Middle frontal gyrus (tissue), 1 donor: ENCODE measurements at regions not wholly inside any gene's neighbourhood (a gene's known extent, or its start where the extent isn't known, plus 50 kb on each side); places are given as distances from the start of the nearest gene placed in this dataset.
"Not testable (repeated sequence)": the region's sequence is repeated elsewhere in the genome, so short reads cannot be mapped to it uniquely, and the experiment has no call there.

Source experiments
- DNase-seq: peaks from one replicate; pipeline ENCODE4 v3.0.0-alpha.2; 2015; ENCODE audit warnings: low spot score; ENCODE audit errors: extremely low spot score

DNA sequence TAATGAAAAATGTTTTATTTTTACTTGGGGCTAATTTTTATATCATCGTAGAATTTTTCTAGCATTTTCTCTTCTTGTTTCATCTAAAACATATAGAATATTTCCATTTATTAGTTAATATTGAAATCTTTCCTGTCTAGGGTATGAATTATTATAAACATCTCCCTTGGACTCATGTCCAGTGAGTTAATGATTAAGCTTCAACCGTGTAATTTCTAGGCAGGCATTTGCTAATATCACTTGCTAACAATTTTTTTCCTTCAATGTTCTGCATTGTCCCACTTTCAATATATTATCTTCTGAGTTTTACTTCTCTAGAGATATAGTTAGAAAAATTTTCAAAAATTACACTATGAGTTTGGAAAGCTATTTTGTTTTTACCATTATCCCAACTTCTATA is 1371.6 kb upstream of the EPHA6 start:
- DNase-seq: no peak

GRCh38 chr3:95449841-95450240 is 1364.6 kb upstream of the EPHA6 start:
- DNase-seq: no peak

GRCh38 chr3:95453242-95453641 is 1361.2 kb upstream of the EPHA6 start:
- no peak for DNase-seq

- DNase-seq: no peak
Observed at GRCh38 chr3:95456835-95457234, 1357.6 kb upstream of the EPHA6 start.

DNA sequence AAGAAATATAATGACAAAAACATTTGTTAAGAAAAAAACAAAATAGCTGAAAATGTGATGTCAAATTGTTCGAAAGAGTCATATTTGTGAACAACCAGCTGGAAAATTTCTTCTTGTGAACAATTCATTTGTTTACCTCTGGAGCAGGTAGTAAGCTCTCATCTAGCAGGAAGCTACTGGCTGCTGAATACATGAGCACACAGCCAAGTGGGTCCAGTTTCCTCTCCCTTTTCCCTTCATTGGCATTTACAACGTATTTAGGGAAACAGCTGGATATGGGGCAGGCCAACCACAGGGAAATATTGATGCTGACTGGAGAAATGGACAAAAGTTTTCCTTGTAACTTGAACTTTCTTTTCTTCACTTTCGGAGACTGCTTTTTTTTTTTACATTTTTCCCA is 1354.7 kb upstream of the EPHA6 start:
- DNase-seq: no peak

DNA sequence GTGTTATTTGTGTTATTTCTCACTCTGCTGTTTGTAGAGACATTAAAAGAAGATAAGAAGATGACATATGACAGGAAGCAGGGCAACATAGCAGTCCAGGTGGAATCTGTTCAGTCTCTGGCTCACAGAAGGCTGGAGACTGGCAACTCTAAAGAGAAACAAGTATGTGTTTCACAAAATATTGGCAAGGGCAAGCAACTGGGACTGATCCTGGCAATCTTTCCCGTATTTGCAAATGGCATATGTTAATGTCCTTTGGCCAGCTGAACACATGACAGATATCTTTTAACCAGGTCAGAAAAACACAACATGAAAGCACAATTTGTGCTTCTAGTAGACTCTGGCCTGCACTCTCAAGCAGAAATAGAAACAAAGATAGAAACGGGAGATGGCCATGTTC is 1354.1 kb upstream of the EPHA6 start:
- no peak for DNase-seq

DNA sequence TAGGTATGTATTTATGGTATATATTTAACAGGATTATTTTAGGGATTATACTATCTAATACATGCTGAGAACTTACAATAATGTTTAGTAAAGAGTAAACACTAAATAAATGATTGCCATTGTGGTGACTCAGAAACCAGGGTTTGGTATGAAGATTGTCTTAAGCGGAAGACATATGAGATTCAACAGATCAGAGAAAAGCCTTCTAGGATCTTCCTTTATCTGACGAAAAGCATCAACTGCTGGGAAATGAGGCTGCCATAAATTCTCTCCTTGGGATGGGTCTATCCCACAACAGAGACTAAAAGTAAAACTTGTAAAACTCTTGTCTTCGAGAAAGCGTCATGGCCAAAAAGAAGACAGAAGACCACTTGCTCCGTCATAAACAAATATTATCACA is 1352.2 kb upstream of the EPHA6 start:
- no peak for DNase-seq

GRCh38 chr3:95464346-95464745 is 1350.0 kb upstream of the EPHA6 start:
- no peak for DNase-seq

DNA sequence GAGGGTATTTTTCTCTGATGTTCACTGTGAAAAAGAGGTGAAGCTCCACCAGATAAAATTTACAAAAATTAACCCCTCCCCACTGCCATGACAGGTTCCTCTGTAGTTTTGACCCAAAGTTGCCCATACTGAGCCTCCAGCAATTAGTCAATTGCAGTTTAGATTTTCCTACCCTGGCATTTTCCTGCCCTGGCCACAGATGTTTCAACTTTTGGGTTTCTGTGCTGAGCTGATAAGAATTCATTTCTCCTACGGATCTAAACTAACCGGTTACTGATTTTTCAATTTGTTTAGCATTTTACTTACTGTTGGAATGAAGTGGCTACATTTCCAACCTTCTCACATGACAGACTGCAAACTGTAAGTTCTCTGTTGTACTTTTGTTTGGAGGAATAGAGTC is 1346.1 kb upstream of the EPHA6 start:
- DNase-seq: no peak

DNA sequence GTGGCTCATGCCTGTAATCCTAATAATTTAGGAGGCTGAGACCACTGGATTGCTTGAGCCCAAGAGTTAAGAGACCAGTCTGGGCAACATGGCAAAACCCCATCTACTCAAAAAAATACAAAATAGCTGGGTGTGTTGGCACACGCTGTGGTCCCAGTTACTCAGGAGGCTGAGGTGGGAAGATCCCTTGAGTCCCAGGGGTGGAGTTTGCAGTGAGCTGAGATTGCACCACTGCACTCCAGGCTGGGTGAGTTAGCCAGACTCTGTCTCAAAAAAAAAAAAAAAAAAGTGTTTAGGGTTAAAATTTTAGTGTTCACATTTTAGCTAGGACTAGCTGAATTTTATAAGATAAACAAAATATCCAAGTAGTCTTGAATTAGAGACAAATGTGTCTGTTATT is 1340.1 kb upstream of the EPHA6 start:
- DNase-seq: no peak

- DNase-seq: no peak
Observed at GRCh38 chr3:95476534-95476933, 1337.9 kb upstream of the EPHA6 start.

DNA sequence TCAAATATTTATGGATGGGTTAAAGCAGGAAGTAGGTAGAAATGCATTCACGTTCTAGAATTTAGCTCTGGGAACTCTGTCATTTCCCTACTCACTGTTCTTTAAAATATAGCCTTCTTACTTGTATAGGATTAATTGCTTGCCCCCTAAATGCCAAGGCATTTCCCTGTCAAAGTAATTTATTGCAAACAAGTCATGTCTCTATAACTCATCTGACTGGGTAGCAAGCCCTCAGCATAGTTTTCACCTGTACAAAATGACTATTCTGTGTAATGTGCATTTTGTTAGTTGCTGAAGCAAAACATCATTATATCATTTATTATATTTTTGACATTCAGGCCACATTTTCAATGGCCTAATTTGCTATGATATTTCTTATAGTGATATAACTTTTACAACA is 1308.2 kb upstream of the EPHA6 start:
- no peak for DNase-seq

DNA sequence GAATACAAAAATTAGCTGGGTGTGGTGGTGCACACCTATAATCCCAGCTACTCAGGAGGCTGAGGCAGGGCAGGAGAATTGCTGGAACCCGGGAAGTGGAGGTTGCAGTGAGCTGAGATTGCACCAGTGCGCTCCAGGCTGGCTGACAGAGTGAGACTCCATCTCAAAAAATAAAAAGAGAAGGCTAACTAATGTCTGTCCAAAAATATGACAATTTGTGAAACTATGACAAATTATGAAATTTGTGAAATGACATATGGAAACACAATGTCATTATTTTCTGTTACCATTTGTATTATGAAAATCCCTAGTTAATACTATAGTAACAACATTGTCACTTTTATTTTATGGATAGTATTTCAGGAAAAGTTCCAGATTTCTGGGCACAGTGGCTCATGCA is 1306.3 kb upstream of the EPHA6 start:
- no peak for DNase-seq

DNA sequence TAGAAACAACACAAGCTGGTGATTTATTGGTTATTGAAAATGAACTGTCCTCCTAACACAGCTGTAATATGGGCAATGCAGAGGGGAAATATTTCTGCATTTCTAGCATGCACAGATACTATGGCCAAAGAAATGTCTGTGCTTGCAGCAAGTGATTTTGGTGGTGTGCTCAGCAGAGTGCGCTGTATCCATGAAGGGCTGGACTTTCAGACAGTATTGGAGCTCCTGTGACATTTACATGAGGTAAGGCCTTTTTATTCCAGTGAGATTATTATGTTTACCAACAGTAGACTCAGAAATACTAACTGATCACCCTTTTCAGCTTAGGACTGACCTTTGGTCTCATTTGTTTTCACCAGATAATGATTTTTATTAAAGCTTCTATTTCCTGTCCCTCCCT is 1302.6 kb upstream of the EPHA6 start:
- no peak for DNase-seq

DNA sequence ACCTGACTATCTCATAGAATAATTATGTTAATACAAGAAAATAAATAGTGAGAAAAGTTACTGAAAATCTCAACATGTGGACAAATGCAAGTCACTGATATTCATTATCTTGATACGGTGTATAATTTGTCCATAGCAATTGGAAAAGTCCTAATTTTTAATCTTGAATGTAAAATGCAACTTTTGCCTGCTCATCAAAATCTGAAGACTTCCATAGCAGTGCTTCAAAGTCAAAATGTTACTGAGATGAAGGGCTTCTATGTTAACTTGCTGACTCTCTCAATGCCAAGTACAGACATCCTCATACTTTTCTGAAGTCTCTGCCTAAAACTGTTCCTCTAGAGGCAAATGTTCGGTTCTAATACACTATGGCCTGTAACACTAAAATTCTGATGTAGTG is 1300.1 kb upstream of the EPHA6 start:
- DNase-seq: no peak

GRCh38 chr3:95521396-95521795 is 1293.0 kb upstream of the EPHA6 start:
- DNase-seq: no peak

DNA sequence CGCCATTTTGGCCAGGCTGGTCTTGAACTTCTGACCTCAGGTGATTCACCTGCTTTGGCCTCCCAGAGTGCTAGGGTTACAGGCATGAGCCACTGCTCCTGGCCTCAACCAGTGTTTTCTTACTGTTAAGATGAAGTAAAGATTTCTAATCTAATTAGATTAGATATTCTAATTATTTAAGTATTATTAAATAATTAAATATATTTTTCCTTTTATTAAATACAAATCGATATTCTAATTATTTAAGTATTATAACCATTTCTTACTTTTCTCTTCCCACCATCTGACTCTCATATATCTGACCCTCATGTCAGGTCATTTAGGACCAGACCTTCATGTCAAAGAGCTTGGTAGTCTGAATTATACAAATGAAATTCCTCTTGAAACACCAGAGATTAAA is 1291.9 kb upstream of the EPHA6 start:
- no peak for DNase-seq

DNA sequence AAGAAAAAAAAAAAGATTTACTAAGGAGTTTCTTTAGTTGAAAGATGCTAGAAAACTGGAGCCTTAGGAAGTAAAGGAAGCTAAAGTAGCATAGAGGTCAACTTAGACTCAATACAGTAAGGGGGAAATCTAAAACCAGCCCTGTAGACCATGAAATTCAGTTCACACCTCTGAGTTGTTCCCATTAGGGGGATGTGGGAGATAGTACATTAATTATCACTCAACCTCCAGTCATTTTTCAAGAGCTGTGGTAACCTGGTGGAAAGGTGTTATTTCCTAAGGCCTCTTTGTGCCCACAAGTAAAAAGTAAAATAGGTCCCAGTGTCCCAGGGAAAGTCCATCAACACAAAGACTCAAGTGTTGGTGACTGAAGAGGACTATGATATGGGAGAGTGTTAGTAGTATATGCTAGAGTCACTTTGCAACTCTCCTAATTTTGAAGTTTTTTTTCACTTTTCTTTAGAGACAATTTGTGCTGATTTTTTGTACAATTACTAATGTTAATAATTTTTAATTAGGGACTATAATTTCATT is 1274.4 kb upstream of the EPHA6 start:
- DNase-seq: no peak

DNA sequence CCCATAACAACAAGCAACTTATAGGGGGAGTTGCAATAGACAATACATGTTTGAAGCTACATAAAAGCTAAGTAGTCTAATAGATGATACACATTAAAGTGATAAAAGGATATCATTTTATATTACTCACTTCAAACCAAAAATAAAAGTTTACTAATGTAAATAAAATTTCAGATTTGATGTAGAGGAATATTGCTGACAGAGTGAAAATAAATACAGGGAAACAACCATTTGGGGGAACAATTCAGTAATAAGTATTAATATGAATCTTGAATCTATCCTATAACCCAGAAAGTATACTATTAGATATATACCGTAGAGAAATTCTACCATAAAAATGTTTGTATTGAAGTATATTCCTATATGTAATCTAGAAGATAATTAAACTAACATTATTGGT is 1248.9 kb upstream of the EPHA6 start:
- DNase-seq: no peak

DNA sequence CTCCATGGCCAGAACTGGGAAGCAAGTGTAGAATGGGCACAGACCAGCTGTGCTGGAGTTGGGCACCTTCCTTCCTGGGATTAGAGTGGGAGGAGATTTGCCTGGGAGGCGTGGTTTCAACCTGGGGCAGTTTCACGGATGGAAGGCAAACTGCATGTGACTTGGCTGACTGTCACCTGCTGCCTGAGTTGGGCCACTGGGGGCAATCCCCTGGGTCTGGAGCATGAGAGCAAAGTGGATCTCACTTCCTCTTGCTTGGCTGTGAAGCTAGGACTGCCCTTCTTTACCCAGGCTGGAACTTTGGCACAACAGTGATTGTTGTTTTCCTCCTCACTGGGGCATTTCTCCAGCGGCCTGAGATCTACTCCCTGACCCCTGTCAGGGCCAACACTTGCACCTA is 1247.0 kb upstream of the EPHA6 start:
- DNase-seq: no peak

DNA sequence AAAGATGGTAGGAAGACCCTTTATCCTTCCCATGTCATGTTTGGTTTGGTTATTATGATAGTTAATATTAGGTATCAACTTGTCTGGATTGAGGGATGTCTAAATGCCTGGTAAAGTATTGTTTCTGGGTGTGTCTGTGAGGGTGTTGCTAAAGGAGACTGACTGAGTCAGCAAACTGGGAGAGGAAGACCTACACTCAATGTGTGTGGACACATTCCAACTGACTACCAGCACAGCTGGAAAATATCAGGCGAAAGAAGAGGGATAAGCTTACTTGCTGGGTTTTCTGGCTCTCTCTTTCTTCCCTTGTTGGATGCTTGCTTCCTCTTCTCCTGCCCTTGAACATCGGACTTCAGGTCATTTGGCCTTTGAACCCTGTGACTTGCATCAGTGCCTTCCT is 1227.6 kb upstream of the EPHA6 start:
- no peak for DNase-seq

DNA sequence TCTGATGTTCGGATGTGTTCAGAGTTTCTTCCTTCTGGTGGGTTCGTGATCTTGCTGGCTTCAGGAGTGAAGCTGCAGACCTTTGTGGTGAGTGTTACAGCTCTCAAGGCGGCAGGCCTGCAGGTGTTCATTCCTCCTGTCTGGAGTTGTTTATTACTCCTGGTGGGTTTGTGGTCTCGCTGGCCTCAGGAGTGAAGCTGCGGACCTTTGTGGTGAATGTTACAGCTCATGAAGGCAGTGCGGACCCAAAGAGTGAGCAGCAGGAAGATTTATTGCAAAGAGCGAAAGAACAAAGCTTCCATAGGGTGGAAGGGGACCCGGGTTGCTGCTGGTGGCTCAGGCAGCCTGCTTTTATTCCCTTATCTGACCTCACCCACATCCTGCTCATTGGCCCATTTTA is 1226.8 kb upstream of the EPHA6 start:
- DNase-seq: not testable (repeated sequence)

GRCh38 chr3:95588473-95588872 is 1225.9 kb upstream of the EPHA6 start:
- no peak for DNase-seq

GRCh38 chr3:95595416-95596075 is 1218.8 kb upstream of the EPHA6 start:
- no peak for DNase-seq
